Esophagus muscularis mucosa (tissue), 3 donors: ENCODE measurements at regions not wholly inside any gene's neighbourhood (a gene's known extent, or its start where the extent isn't known, plus 50 kb on each side); places are given as distances from the start of the nearest gene placed in this dataset.

ENCODE experiments used
- CTCF ChIP-seq, 3 experiments: fragments of 200-600 bp in 2 of 3; fragments of 450-650 bp in 1 of 3; sonication (generic) in 2 of 3; IDR thresholded peaks; one replicate each; pipeline ENCODE4 v1.5.1; 2017 to 2019; ENCODE audit warnings: antibody characterized with exemption in 3 of 3, mild to moderate bottlenecking in 2 of 3, moderate library complexity in 1 of 3
- POLR2A ChIP-seq: fragments of 450-650 bp; IDR thresholded peaks from one replicate; pipeline ENCODE4 v1.6.1; 2017; ENCODE audit warnings: antibody characterized with exemption, moderate library complexity, mild to moderate bottlenecking, low read depth

DNA sequence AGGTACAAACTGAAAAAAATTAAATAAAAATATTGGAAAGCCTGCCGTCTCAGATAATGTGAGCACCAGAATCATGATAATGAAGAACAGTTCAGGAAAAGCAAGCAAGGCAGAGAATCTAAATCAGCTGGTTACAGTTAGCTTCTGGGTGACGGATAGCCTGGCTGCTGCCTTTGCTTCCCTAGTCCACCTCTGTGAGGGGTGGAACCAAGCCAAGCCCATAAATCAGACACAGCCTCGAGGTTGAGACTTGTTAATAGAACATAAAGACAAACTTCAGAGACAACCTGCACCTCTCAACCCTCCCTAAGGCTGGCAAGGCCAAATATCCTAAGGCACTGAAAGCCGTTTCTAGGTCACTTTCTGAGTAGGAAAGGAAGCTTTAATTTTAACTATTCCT, 334.7 kb upstream of the SLC39A10 start:
- TF ChIP-seq CTCF (IDR thresholded peaks at IDR 0.05) (no peak), POLR2A (no peak)
